ENCODE measurements at regions not wholly inside any gene's neighbourhood (a gene's known extent, or its start where the extent isn't known, plus 50 kb on each side); places are given as distances from the start of the nearest gene placed in this dataset.
"Not testable (repeated sequence)": the region's sequence is repeated elsewhere in the genome, so short reads cannot be mapped to it uniquely, and the experiment has no call there.

DNA sequence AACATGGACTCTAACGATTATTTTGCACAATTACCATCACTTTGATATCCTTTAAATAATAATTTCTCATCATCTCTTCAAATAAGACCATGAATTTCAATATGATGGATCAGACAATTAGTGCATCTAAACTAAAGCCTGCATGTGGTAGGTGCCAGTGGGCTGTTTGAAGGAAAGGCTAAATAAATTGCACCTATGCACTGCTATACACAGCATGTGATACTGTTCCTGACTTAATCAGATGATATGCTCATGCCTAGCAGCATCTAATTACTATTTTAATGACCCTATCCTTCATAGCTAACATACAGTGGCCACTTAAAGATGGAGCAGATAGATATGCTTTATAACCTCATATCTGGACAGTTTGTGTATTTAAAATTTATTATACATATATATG is 731.6 kb upstream of the MANEA start:
- TF ChIP-seq, protein P1, sequence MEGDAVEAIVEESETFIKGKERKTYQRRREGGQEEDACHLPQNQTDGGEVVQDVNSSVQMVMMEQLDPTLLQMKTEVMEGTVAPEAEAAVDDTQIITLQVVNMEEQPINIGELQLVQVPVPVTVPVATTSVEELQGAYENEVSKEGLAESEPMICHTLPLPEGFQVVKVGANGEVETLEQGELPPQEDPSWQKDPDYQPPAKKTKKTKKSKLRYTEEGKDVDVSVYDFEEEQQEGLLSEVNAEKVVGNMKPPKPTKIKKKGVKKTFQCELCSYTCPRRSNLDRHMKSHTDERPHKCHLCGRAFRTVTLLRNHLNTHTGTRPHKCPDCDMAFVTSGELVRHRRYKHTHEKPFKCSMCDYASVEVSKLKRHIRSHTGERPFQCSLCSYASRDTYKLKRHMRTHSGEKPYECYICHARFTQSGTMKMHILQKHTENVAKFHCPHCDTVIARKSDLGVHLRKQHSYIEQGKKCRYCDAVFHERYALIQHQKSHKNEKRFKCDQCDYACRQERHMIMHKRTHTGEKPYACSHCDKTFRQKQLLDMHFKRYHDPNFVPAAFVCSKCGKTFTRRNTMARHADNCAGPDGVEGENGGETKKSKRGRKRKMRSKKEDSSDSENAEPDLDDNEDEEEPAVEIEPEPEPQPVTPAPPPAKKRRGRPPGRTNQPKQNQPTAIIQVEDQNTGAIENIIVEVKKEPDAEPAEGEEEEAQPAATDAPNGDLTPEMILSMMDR (conservative IDR thresholded peaks at IDR 0.05) = no peak
- TF ChIP-seq ZFX (IDR thresholded peaks at IDR 0.05) = no peak
- no peak overlapping the region for H3K27ac ChIP-seq

DNA sequence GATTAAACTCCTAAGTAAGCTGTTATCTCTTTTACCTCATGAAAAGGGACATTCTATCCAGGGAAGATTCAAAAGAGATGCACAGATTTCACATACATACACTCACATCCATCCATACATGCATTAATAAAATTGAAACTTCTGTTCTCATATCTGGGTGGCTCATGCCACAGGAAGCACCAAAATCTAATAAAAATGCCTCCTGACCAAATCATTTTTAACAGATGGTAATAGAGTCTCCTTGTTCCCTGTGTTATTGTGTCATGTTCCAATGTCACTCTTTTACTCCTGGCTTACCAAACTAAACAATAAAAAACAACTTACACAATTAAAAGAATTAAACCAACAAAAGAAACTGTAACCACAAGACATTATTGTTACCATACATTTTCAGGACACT is 742.1 kb upstream of the MANEA start:
- H3K27ac ChIP-seq = no peak overlapping the region
- TF ChIP-seq ZFX (IDR thresholded peaks at IDR 0.05) = no peak

DNA sequence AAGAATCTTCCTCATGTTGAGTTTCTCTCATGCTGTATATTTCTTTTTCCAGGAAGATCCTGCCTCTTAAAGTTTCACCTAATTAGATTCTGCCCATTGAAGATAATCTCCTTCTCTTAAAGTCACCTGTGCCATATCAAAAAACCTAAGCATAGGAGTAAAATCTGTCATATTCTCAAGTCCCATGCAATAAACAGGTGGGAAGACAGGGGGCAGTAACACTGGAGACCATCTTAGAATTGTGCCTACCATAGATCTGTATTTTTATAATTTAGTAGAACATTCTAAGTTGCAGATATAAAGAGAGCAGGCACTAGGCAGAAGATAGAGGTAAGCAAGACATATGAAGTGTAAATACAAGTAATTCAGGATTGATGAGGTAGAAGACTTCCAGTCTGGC is 763.5 kb upstream of the MANEA start:
- H3K27ac ChIP-seq = no peak overlapping the region
- TF ChIP-seq ZFX (IDR thresholded peaks at IDR 0.05) = no peak
- TF ChIP-seq, protein P1 (conservative IDR thresholded peaks at IDR 0.05) = peak; percentile 18

DNA sequence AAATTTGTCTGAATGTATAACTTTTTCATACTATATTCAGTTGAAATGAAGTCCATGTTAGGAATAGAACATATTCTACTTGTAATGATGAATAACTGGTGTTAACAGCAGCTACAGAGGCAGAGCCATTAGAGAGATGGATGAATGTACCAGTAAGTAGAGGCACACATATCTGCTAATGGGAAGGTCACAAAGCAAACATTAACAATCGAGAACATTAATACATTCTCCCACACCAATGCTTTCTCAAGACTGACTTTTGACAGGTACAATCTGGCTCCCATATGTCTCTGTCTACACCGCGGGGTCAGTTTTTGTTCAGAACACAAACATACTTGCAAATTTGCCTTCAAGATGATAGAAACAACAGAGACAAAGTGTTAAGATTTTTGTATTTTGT is 776.0 kb upstream of the MANEA start:
- no peak overlapping the region for H3K27ac ChIP-seq
- TF ChIP-seq ZFX (IDR thresholded peaks at IDR 0.05) = no peak
- TF ChIP-seq, protein P1 (conservative IDR thresholded peaks at IDR 0.05) = no peak

DNA sequence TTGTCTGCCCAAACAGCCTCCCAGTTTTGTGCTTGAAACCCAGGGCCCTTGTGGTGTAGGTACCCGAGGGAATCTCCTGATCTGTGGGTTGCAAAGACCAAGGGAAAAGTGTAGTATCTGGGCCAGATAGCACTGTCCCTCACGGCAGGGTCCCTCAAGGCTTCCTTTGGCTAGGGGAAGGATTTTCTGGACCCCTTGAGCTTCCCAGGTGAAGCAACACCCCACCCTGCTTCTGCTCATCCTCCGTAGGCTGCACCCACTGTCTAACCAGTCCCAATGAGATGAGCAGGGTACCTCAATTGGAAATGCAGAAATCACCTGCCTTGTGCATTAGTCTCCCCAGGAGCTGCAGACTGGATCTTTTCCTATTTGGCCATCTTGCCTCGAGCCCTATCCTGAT is 791.8 kb upstream of the MANEA start:
- TF ChIP-seq, protein P1 (conservative IDR thresholded peaks at IDR 0.05) = no peak
- no peak for TF ChIP-seq ZFX (IDR thresholded peaks at IDR 0.05)
- H3K27ac ChIP-seq = no peak overlapping the region

DNA sequence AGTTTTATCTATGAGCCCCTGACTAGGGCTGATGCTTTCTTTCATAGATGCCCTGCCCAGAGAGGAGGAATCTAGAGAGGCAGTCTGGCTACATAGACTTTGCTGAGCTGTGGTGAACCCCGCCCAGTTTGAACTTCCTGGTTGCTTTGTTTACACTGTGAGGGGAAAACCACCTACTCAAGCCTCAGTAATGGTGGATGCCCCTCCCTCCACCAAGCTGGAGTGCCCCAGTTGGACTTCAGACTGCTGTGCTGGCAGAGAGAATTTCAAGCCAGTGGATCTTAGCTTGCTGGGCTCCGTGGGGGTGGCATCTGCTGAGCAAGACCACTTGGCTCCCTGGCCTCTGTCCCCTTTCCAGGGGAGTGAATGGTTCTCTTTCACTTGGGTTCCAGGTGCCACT is 792.3 kb upstream of the MANEA start:
- not testable (repeated sequence) for H3K27ac ChIP-seq

DNA sequence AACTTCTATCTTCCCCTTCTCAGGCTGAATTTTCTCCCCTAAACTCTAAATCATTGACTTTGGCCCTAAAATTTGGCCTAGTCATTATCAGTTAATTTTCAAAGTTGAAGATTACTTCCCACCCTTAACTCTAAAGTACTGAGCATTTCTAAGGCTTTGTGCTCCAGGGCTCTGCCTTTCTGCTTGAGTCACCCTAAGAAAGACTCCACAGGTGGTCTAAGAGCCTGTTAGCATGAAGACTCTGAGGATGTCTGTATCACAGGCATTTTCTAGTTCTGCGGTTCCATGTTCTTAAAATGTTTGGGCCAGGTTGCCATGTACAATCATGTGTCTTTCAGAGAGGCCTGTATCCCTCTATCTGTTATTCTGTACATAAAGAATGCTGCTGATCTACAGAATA is 808.1 kb upstream of the MANEA start:
- no peak overlapping the region for H3K27ac ChIP-seq
- no peak for TF ChIP-seq ZFX (IDR thresholded peaks at IDR 0.05)
- TF ChIP-seq, protein P1 (conservative IDR thresholded peaks at IDR 0.05) = no peak

DNA sequence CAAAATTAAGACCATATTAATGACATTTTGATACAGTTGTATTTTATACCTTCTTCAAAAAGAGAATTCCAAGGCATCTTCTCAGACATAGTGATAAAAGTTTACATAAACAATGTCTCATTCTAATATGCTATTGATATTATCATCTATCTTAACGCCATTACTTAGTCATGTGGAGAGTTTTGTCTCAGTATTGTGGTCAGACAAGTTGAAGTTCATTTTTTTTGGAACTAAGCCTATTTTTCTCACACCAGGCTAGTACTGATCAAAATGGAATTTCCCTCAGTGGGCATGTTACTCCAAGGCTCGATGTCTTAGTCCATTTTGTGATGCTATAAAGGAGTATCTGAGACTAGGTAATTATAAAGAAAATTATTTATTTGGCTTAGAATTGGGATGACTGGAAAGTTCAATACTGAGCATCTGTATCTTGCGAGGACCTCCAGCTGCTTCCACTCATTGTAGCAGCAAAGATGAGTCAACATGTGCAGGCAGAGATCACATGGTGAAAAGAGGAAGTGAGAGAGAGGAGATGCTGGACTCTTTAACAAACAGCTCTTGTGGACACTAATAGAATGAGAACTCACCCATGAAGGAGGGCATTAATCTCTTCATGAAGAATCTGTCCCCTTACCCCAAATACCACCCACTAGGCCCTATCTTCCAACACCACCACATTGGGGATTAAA is 825.5 kb upstream of the MANEA start:
- TF ChIP-seq ZFX (IDR thresholded peaks at IDR 0.05) = no peak
- TF ChIP-seq, protein P1 (conservative IDR thresholded peaks at IDR 0.05) = no peak
- no peak overlapping the region for H3K27ac ChIP-seq
